H1 (cell line): ENCODE measurements at regions not wholly inside any gene's neighbourhood (a gene's known extent, or its start where the extent isn't known, plus 50 kb on each side); places are given as distances from the start of the nearest gene placed in this dataset.

Experiments
- ATF2 ChIP-seq: IDR thresholded peaks from 2 replicates; pipeline ENCODE4 v1.6.1; 2012; ENCODE audit warnings: low read length, inconsistent platforms
- CTCF ChIP-seq, 3 experiments: IDR thresholded peaks; 1 replicate in 2 of 3; 2 replicates in 1 of 3; pipeline versions ENCODE4 v1.5.1 to v1.6.1; 2011; ENCODE audit warnings: low read length in 3 of 3, mild to moderate bottlenecking in 3 of 3, inconsistent platforms in 2 of 3, low read depth in 1 of 3, moderate library complexity in 1 of 3; ENCODE audit not compliant: insufficient read depth in 1 of 3; ENCODE audit errors: control extremely low read depth in 1 of 3
- EP300 ChIP-seq, 2 experiments: IDR thresholded peaks; 1 replicate in 1 of 2; 2 replicates in 1 of 2; pipeline ENCODE4 v1.6.1; 2011 to 2012; ENCODE audit warnings: low read depth in 2 of 2, low read length in 2 of 2, mild to moderate bottlenecking in 2 of 2, borderline replicate concordance in 1 of 2, inconsistent platforms in 1 of 2, moderate library complexity in 1 of 2
- GABPA ChIP-seq: IDR thresholded peaks from 2 replicates; pipeline ENCODE4 v1.6.1; 2011; ENCODE audit warnings: mild to moderate bottlenecking, low read length, moderate library complexity, borderline replicate concordance; ENCODE audit not compliant: insufficient read depth
- HDAC2 ChIP-seq, 2 experiments: fragments of 300-600 bp in 1 of 2; sonication (generic) in 1 of 2; IDR thresholded peaks; 2 replicates each; pipeline ENCODE4 v1.6.1; 2011 to 2012; ENCODE audit warnings: low read depth in 2 of 2, low read length in 2 of 2, mild to moderate bottlenecking in 2 of 2, moderate library complexity in 2 of 2, borderline replicate concordance in 1 of 2, inconsistent platforms in 1 of 2
- POLR2A ChIP-seq, 2 experiments: IDR thresholded peaks; 1 replicate in 1 of 2; 2 replicates in 1 of 2; pipeline ENCODE4 v1.6.1; 2011; ENCODE audit warnings: low read depth in 2 of 2, low read length in 2 of 2, mild to moderate bottlenecking in 2 of 2; ENCODE audit errors: control extremely low read depth in 1 of 2
- POLR2AphosphoS5 ChIP-seq: IDR thresholded peaks from 2 replicates; pipeline ENCODE4 v1.6.1; 2011; ENCODE audit warnings: low read depth, low read length
- RFX5 ChIP-seq: IDR thresholded peaks from 2 replicates; pipeline ENCODE4 v1.6.1; 2011; ENCODE audit warnings: low read depth, low read length, improper control_type of control experiment, borderline replicate concordance
- SIRT6 ChIP-seq: IDR thresholded peaks from one replicate; pipeline ENCODE4 v1.7.1; 2012; ENCODE audit warnings: low read length, inconsistent platforms
- TBP ChIP-seq: IDR thresholded peaks from 2 replicates; pipeline ENCODE4 v1.6.1; 2011; ENCODE audit warnings: low read depth, low read length, improper control_type of control experiment
- USF2 ChIP-seq: IDR thresholded peaks from 2 replicates; pipeline ENCODE4 v1.6.1; 2011; ENCODE audit warnings: low read length, improper control_type of control experiment
- ZNF274 ChIP-seq: IDR thresholded peaks from 2 replicates; pipeline ENCODE4 v1.7.0; 2012; ENCODE audit warnings: low read length, borderline replicate concordance; ENCODE audit errors: extremely low read depth

- TF ChIP-seq POLR2A (IDR thresholded peaks at IDR 0.05; ENCODE audit: control extremely low read depth in 1 of 2, low read depth in 2 of 2, low read length in 2 of 2) (no peak), SIRT6 (no peak), POLR2AphosphoS5 (no peak), TBP (no peak), ATF2 (no peak), HDAC2 (IDR thresholded peaks at IDR 0.05; ENCODE audit: borderline replicate concordance in 1 of 2, low read depth in 2 of 2, low read length in 2 of 2) (no peak), CTCF (IDR thresholded peaks at IDR 0.05; ENCODE audit: control extremely low read depth in 1 of 3, insufficient read depth in 1 of 3, low read depth in 1 of 3, low read length in 3 of 3) (no peak), USF2 (no peak), EP300 (IDR thresholded peaks at IDR 0.05; ENCODE audit: borderline replicate concordance in 1 of 2, low read depth in 2 of 2, low read length in 2 of 2) (no peak), ZNF274 (no peak), RFX5 (no peak), GABPA (no peak)
Observed at GRCh38 chr1:38481871-38482826, 377.4 kb downstream of the RRAGC start.
